HG03378 (cell line): ENCODE measurements at regions not wholly inside any gene's neighbourhood (a gene's known extent, or its start where the extent isn't known, plus 50 kb on each side); places are given as distances from the start of the nearest gene placed in this dataset.
"Not testable (repeated sequence)": the region's sequence is repeated elsewhere in the genome, so short reads cannot be mapped to it uniquely, and the experiment has no call there.

ENCODE experiments used
- ATAC-seq: cut with Tn5 transposase; IDR thresholded peaks from one replicate; pipeline ENCODE4 v1.9.1; 2021; ENCODE audit warnings: mild to moderate bottlenecking, moderate library complexity; ENCODE audit not compliant: unreplicated experiment

GRCh38 chr5:167845952-167846351 is 445.5 kb upstream of the WWC1 start:
- no peak for ATAC-seq

- no peak for ATAC-seq
These were observed 441.6 kb upstream of the WWC1 start for GRCh38 chr5:167849874-167850273.

- no peak for ATAC-seq
These were observed 440.5 kb upstream of the WWC1 start for GRCh38 chr5:167850911-167851310.

- ATAC-seq: no peak
These were observed 440.0 kb upstream of the WWC1 start for GRCh38 chr5:167851416-167851815.

GRCh38 chr5:167852515-167852914 is 438.9 kb upstream of the WWC1 start:
- no peak for ATAC-seq

GRCh38 chr5:167853421-167853820 is 438.0 kb upstream of the WWC1 start:
- ATAC-seq: no peak

GRCh38 chr5:167855818-167856217 is 435.6 kb upstream of the WWC1 start:
- no peak for ATAC-seq

- ATAC-seq: no peak
These were observed 434.1 kb upstream of the WWC1 start for GRCh38 chr5:167857321-167857720.

GRCh38 chr5:167858186-167858855 is 433.1 kb upstream of the WWC1 start:
- not testable (repeated sequence) for ATAC-seq

GRCh38 chr5:167861129-167861927 is 430.1 kb upstream of the WWC1 start:
- no peak for ATAC-seq

- no peak for ATAC-seq
These were observed 429.5 kb upstream of the WWC1 start for GRCh38 chr5:167861928-167862426.

GRCh38 chr5:167863883-167864282 is 427.6 kb upstream of the WWC1 start:
- no peak for ATAC-seq

- ATAC-seq: no peak
These were observed 426.6 kb upstream of the WWC1 start for GRCh38 chr5:167864801-167865200.

- no peak for ATAC-seq
These were observed 424.6 kb upstream of the WWC1 start for GRCh38 chr5:167866797-167867196.

GRCh38 chr5:167867281-167867680 is 424.2 kb upstream of the WWC1 start:
- ATAC-seq: no peak

GRCh38 chr5:167869125-167869524 is 422.3 kb upstream of the WWC1 start:
- ATAC-seq: no peak

GRCh38 chr5:167870055-167870454 is 421.4 kb upstream of the WWC1 start:
- ATAC-seq: no peak

- no peak for ATAC-seq
These were observed 420.4 kb upstream of the WWC1 start for GRCh38 chr5:167871091-167871490.

GRCh38 chr5:167872791-167873190 is 418.7 kb upstream of the WWC1 start:
- ATAC-seq: no peak

GRCh38 chr5:167877114-167877722 is 414.2 kb upstream of the WWC1 start:
- no peak for ATAC-seq

GRCh38 chr5:167877924-167878323 is 413.5 kb upstream of the WWC1 start:
- no peak for ATAC-seq

- ATAC-seq: no peak
These were observed 411.0 kb upstream of the WWC1 start for GRCh38 chr5:167880420-167880819.
